HepG2 (cell line): ENCODE measurements at regions not wholly inside any gene's neighbourhood (a gene's known extent, or its start where the extent isn't known, plus 50 kb on each side); places are given as distances from the start of the nearest gene placed in this dataset.

Experiments used
- ATAC-seq: fragments of 200-7000 bp; cut with Tn5 transposase; 3 replicates; pipeline ENCODE4 v1.9.1; 2020; ENCODE audit warnings: mild to moderate bottlenecking, moderate library complexity
- BruUV-seq: library from RNA; stranded (reverse); fragments of 400-500 nt; replicated peaks from 2 replicates; lab custom pipeline; 2021; lab: Mats Ljungman, UMichigan
- CTCF ChIA-PET: fragments of 300-600 bp; formaldehyde crosslinking; extraction: SDS; loops from one replicate; lab custom pipeline; 2021; ENCODE audit warnings: low total read pairs, inconsistent platforms, low intra/inter-chr PET ratio; lab: Yijun Ruan, JAX
- POLR2A ChIA-PET: fragments of 350-600 bp; sonication (Branson Sonifier 250); formaldehyde crosslinking; loops from one replicate; lab custom pipeline; 2020; ENCODE audit warnings: antibody characterized with exemption, inconsistent platforms; lab: Yijun Ruan, JAX
- DNase-seq: peaks from one replicate; pipeline ENCODE4 v3.0.0-alpha.2; 2015; ENCODE audit warnings: low spot score
- FAIRE-seq: peaks from 3 replicates; lab custom pipeline; 2011; peaks lifted over from hg19 to GRCh38; lab: Jason Lieb, UNC
- H2AFZ ChIP-seq: one replicate; pipeline ENCODE4 v1.6.1; 2011; ENCODE audit warnings: low read length, inconsistent platforms
- H3K27ac ChIP-seq: fragments of 300-600 bp; 3 replicates; pipeline ENCODE4 v1.8.0; 2011; ENCODE audit warnings: mixed run types, mild to moderate bottlenecking, mixed read lengths, low read length, inconsistent platforms; ENCODE audit not compliant: insufficient read depth; ENCODE audit errors: extremely low read length
- H3K27me3 ChIP-seq, 2 experiments: fragments of 200-600 bp in 1 of 2; 2 replicates in 1 of 2; 3 replicates in 1 of 2; pipeline versions ENCODE4 v1.6.0 to v1.8.0; 2011; ENCODE audit warnings: low read length in 2 of 2, mild to moderate bottlenecking in 2 of 2, moderate library complexity in 2 of 2, inconsistent platforms in 1 of 2; ENCODE audit not compliant: insufficient read depth in 2 of 2, control insufficient read depth in 1 of 2
- H3K36me3 ChIP-seq, 2 experiments: fragments of 200-600 bp in 1 of 2; replicated peaks in 1 of 2; 2 replicates in 1 of 2; 3 replicates in 1 of 2; pipeline versions ENCODE4 v1.5.1 to v1.8.0; 2011; ENCODE audit warnings: low read length in 2 of 2, inconsistent platforms in 1 of 2; ENCODE audit not compliant: insufficient read depth in 2 of 2, control insufficient read depth in 1 of 2
- H3K4me1 ChIP-seq: 2 replicates; pipeline ENCODE4 v1.5.1; 2012; ENCODE audit warnings: low read length, inconsistent platforms; ENCODE audit not compliant: insufficient read depth
- H3K4me2 ChIP-seq: 2 replicates; pipeline ENCODE4 v1.6.0; 2011; ENCODE audit warnings: low read depth, low read length, inconsistent platforms
- H3K4me3 ChIP-seq, 3 experiments: fragments of 200-600 bp in 1 of 3; sonication (generic), shearing (Covaris generic) in 1 of 3; replicated peaks in 1 of 3; 2 replicates each; pipeline ENCODE4 v1.5.1; 2011 to 2016; ENCODE audit warnings: low read length in 3 of 3, inconsistent platforms in 2 of 3, low read depth in 2 of 3, mild to moderate bottlenecking in 2 of 3, control low read depth in 1 of 3, mixed read lengths in 1 of 3; ENCODE audit not compliant: insufficient read depth in 1 of 3
- H3K79me2 ChIP-seq: one replicate; pipeline ENCODE4 v1.6.1; 2011; ENCODE audit warnings: low read length, inconsistent platforms; ENCODE audit not compliant: insufficient read depth
- H3K9ac ChIP-seq: 2 replicates; pipeline ENCODE4 v1.6.0; 2011; ENCODE audit warnings: mild to moderate bottlenecking, low read depth, low read length, inconsistent platforms; ENCODE audit not compliant: insufficient read depth
- H3K9me3 ChIP-seq: 2 replicates; pipeline ENCODE4 v1.5.1; 2012; ENCODE audit warnings: mild to moderate bottlenecking, low read length
- H4K20me1 ChIP-seq: 2 replicates; pipeline ENCODE4 v1.6.0; 2011; ENCODE audit warnings: inconsistent platforms, mild to moderate bottlenecking, low read length, moderate library complexity; ENCODE audit not compliant: insufficient read depth
- CHD2 ChIP-seq: IDR thresholded peaks from 2 replicates; pipeline ENCODE4 v1.6.1; 2011; ENCODE audit warnings: low read depth, low read length, improper control_type of control experiment
- CREB3 ChIP-seq: sonication (generic); formaldehyde crosslinking; IDR thresholded peaks from 2 replicates; pipeline ENCODE4 v1.5.0; 2020; ENCODE audit warnings: missing genetic modification reagents
- E2F5 ChIP-seq: sonication (generic); formaldehyde crosslinking; conservative IDR thresholded peaks from 2 replicates; pipeline ENCODE4 v1.4.0; 2020; ENCODE audit warnings: missing genetic modification reagents
- HHEX ChIP-seq: IDR thresholded peaks from 2 replicates; pipeline ENCODE4 v1.6.1; 2016; ENCODE audit warnings: control low read depth
- SETDB1 ChIP-seq: sonication (generic); formaldehyde crosslinking; IDR thresholded peaks from 2 replicates; pipeline ENCODE4 v1.5.1; 2020; ENCODE audit warnings: missing genetic modification reagents, mild to moderate bottlenecking, borderline replicate concordance
- TAF1 ChIP-seq: sonication (generic); formaldehyde crosslinking; IDR thresholded peaks from 2 replicates; pipeline ENCODE4 v1.4.0; 2020; ENCODE audit warnings: missing genetic modification reagents
- THAP11 ChIP-seq: IDR thresholded peaks from 2 replicates; pipeline ENCODE4 v1.6.1; 2016; ENCODE audit warnings: missing biosample characterization, missing genetic modification reagents
- ZNF142 ChIP-seq: sonication (generic); formaldehyde crosslinking; IDR thresholded peaks from 2 replicates; pipeline ENCODE4 v1.4.0; 2020; ENCODE audit warnings: missing genetic modification reagents
- ZNF746 ChIP-seq: sonication (generic); formaldehyde crosslinking; IDR thresholded peaks from 2 replicates; pipeline ENCODE4 v1.8.0; 2022; ENCODE audit warnings: mild to moderate bottlenecking, missing genetic modification reagents
- WGBS: methylation state at CpG from one replicate; pipeline ENCODE4 v1.1.6; 2017; ENCODE audit warnings: low lambda C conversion rate; 5-methylcytosine and 5-hydroxymethylcytosine counted together
- in situ Hi-C: cut with HindIII; loops from 2 replicates; pipeline ENCODE4 v1.10.0; 2017; ENCODE audit warnings: low pct_unique_long_range_greater_than_20kb; ENCODE audit not compliant: extremely low pct_ligation_motif_present
- intact Hi-C: fragments of 100-400 bp; cut with micrococcal nuclease; formaldehyde crosslinking; loops from one replicate; pipeline ENCODE4 v1.10.0; 2022; ENCODE audit not compliant: unreplicated experiment

DNA sequence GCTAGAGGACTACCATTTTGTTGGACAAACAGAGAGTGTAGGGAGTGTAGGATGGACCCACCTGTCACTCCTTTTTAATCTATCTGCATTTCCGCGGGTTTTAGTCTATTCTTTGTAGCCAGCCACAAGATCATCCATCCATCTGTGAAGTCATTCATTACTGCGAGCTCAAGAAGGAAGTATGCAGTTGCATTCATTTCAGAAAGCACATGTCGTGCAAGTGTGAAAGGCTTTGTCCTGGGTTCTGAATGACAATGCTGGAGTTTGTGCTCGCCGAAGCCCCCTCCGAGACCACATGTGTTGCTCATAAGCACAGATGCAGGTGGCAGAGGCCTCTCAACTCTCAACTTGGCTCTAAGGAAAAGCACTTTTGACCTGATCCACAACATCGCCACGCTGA, 70.3 kb upstream of the BASP1 start:
- no peak overlapping the region for H3K27ac ChIP-seq
- no peak for ATAC-seq
- no peaks in the 10 kb centered on the region for H3K79me2 ChIP-seq
- intact Hi-C loops = no loop called here
- no peak for DNase-seq
- CTCF ChIA-PET = no interaction called here
- BruUV-seq = no TSS peak
- TF ChIP-seq CHD2 (no peak), ZNF746 (CRISPR knock-in tag) (no peak), TAF1 (CRISPR knock-in tag) (no peak), THAP11 (CRISPR knock-in tag) (no peak), E2F5 (CRISPR knock-in tag) (no peak), ZNF142 (CRISPR knock-in tag) (no peak), CREB3 (no peak), HHEX (CRISPR knock-in tag) (no peak), SETDB1 (CRISPR knock-in tag) (no peak)
- TF ChIP-seq, all 625 proteins: peak for 0
- H3K27me3 ChIP-seq = no peaks in the 10 kb centered on the region
- in situ Hi-C loops = no loop called here
- H3K9me3 ChIP-seq = no peaks in the 10 kb centered on the region
- H3K36me3 ChIP-seq = no peaks in the 10 kb centered on the region
- no peaks in the 10 kb centered on the region for H3K4me1 ChIP-seq
- no peak overlapping the region for H3K4me2 ChIP-seq
- no peak overlapping the region for H3K9ac ChIP-seq
- WGBS = 53% methylated on average over 7 of the region's 9 CpGs
- POLR2A ChIA-PET = no interaction called here
- H3K4me3 ChIP-seq = no peak overlapping the region
- no peaks in the 10 kb centered on the region for H4K20me1 ChIP-seq
- no peak overlapping the region for H2AFZ ChIP-seq
- no peak for FAIRE-seq
